H1 (cell line): ENCODE measurements at regions not wholly inside any gene's neighbourhood (a gene's known extent, or its start where the extent isn't known, plus 50 kb on each side); places are given as distances from the start of the nearest gene placed in this dataset.
A peak's percentile ranks its signal among the peaks of the same experiment; 100 is the strongest.
"Not testable (repeated sequence)": the region's sequence is repeated elsewhere in the genome, so short reads cannot be mapped to it uniquely, and the experiment has no call there.

ENCODE experiments used
- CTCF ChIA-PET: fragments of 300-600 bp; sonication (Branson Sonifier 250); formaldehyde crosslinking; loops from one replicate; lab custom pipeline; 2021; ENCODE audit not compliant: partially characterized antibody; lab: Charles Lee
- POLR2A ChIA-PET: fragments of 300-600 bp; sonication (Branson Sonifier 250); formaldehyde crosslinking; loops from one replicate; lab custom pipeline; 2021; ENCODE audit warnings: inconsistent platforms; ENCODE audit not compliant: partially characterized antibody; lab: Charles Lee
- DNase-seq, 2 experiments: peaks; one replicate each; pipeline versions ENCODE4 v3.0.0 to v3.0.0-alpha.2; 2010 to 2022; ENCODE audit warnings: low spot score in 2 of 2, low read depth in 1 of 2, mixed read lengths in 1 of 2
- FAIRE-seq: peaks from 2 replicates; lab custom pipeline; 2011; peaks lifted over from hg19 to GRCh38; lab: Jason Lieb, UNC
- H2AFZ ChIP-seq: 2 replicates; pipeline ENCODE4 v1.8.1; 2012; ENCODE audit warnings: low read length, inconsistent platforms
- H2AK5ac ChIP-seq: 2 replicates; pipeline ENCODE4 v1.6.1; 2013; ENCODE audit warnings: low read depth, low read length
- H2BK120ac ChIP-seq: replicated peaks from 2 replicates; pipeline ENCODE3; 2013; ENCODE audit warnings: low read depth, low read length, inconsistent platforms
- H2BK12ac ChIP-seq: 2 replicates; pipeline ENCODE4 v1.6.1; 2013; ENCODE audit warnings: low read depth, low read length
- H2BK15ac ChIP-seq: 2 replicates; pipeline ENCODE4 v1.6.1; 2013; ENCODE audit warnings: low read length
- H2BK20ac ChIP-seq: 2 replicates; pipeline ENCODE4 v1.6.1; 2013; ENCODE audit warnings: low read length
- H2BK5ac ChIP-seq: 2 replicates; pipeline ENCODE4 v1.6.1; 2013; ENCODE audit warnings: low read depth, low read length
- H3K14ac ChIP-seq: 2 replicates; pipeline ENCODE4 v1.6.1; 2013; ENCODE audit warnings: inconsistent platforms; ENCODE audit not compliant: insufficient read length
- H3K18ac ChIP-seq: 2 replicates; pipeline ENCODE4 v1.6.1; 2013; ENCODE audit warnings: low read length; ENCODE audit errors: extremely low read depth
- H3K23ac ChIP-seq: 2 replicates; pipeline ENCODE4 v1.6.1; 2013; ENCODE audit warnings: inconsistent platforms; ENCODE audit not compliant: insufficient read length
- H3K23me2 ChIP-seq: 2 replicates; pipeline ENCODE4 v1.6.1; 2013; ENCODE audit warnings: low read depth, low read length
- H3K27ac ChIP-seq: 2 replicates; pipeline ENCODE4 v1.6.1; 2011; ENCODE audit warnings: low read depth, low read length, inconsistent platforms
- H3K27me3 ChIP-seq, 4 experiments: replicated peaks in 1 of 4; 1 replicate in 1 of 4; 2 replicates in 3 of 4; pipeline versions ENCODE4 v1.6.1 to v1.8.1; 2011 to 2013; ENCODE audit warnings: low read length in 3 of 4, mild to moderate bottlenecking in 3 of 4, inconsistent platforms in 2 of 4, mixed read lengths in 2 of 4, moderate library complexity in 1 of 4; ENCODE audit not compliant: control insufficient read depth in 3 of 4, insufficient read depth in 3 of 4; ENCODE audit errors: extremely low read depth in 1 of 4
- H3K36me3 ChIP-seq, 4 experiments: 2 replicates each; pipeline versions ENCODE4 v1.6.1 to v1.8.1; 2011 to 2013; ENCODE audit warnings: mild to moderate bottlenecking in 4 of 4, low read length in 3 of 4, moderate library complexity in 2 of 4, control low read depth in 1 of 4, inconsistent platforms in 1 of 4; ENCODE audit not compliant: insufficient read depth in 4 of 4, control insufficient read depth in 2 of 4
- H3K4ac ChIP-seq: replicated peaks from 2 replicates; pipeline ENCODE3; 2013; ENCODE audit warnings: low read length, low read depth, mixed read lengths, inconsistent platforms; ENCODE audit not compliant: insufficient read length
- H3K4me1 ChIP-seq, 4 experiments: replicated peaks in 1 of 4; 1 replicate in 1 of 4; 2 replicates in 3 of 4; pipeline versions ENCODE4 v1.6.1 to v1.8.1; 2011 to 2013; ENCODE audit warnings: low read length in 3 of 4, inconsistent platforms in 2 of 4, mixed read lengths in 1 of 4; ENCODE audit not compliant: insufficient read depth in 4 of 4, control insufficient read depth in 3 of 4
- H3K4me2 ChIP-seq, 2 experiments: 2 replicates each; pipeline versions ENCODE4 v1.6.1 to v1.8.1; 2011 to 2013; ENCODE audit warnings: low read depth in 2 of 2, low read length in 2 of 2, control low read depth in 1 of 2, inconsistent platforms in 1 of 2, mild to moderate bottlenecking in 1 of 2; ENCODE audit not compliant: insufficient read depth in 1 of 2
- H3K4me3 ChIP-seq, 4 experiments: fragments of 200-600, 300-600 bp in 1 of 4; sonication (generic), shearing (Covaris generic), sonication (Bioruptor Twin) in 1 of 4; 2 replicates each; pipeline versions ENCODE4 v1.5.1 to v1.8.1; 2011 to 2016; ENCODE audit warnings: low read length in 4 of 4, low read depth in 3 of 4, control low read depth in 2 of 4, inconsistent platforms in 2 of 4, mild to moderate bottlenecking in 2 of 4, mixed read lengths in 1 of 4, moderate library complexity in 1 of 4; ENCODE audit not compliant: insufficient read depth in 2 of 4; ENCODE audit errors: extremely low read depth in 1 of 4
- H3K56ac ChIP-seq: replicated peaks from 2 replicates; pipeline ENCODE3; 2013; ENCODE audit warnings: low read depth, mild to moderate bottlenecking, mixed read lengths, low read length, inconsistent platforms; ENCODE audit not compliant: insufficient read length
- H3K79me1 ChIP-seq: 2 replicates; pipeline ENCODE4 v1.6.1; 2013; ENCODE audit warnings: low read depth, low read length, control low read depth
- H3K79me2 ChIP-seq, 2 experiments: 2 replicates each; pipeline versions ENCODE4 v1.6.1 to v1.8.1; 2012 to 2013; ENCODE audit warnings: low read length in 2 of 2, mild to moderate bottlenecking in 2 of 2, inconsistent platforms in 1 of 2; ENCODE audit not compliant: insufficient read depth in 2 of 2, control insufficient read depth in 1 of 2
- H3K9ac ChIP-seq, 4 experiments: replicated peaks in 1 of 4; 1 replicate in 1 of 4; 2 replicates in 3 of 4; pipeline versions ENCODE4 v1.6.1 to v1.8.1; 2011 to 2013; ENCODE audit warnings: low read depth in 3 of 4, low read length in 3 of 4, control low read depth in 2 of 4, mild to moderate bottlenecking in 2 of 4, moderate library complexity in 2 of 4, inconsistent platforms in 1 of 4; ENCODE audit errors: extremely low read depth in 1 of 4
- H3K9me3 ChIP-seq, 2 experiments: 2 replicates each; pipeline versions ENCODE4 v1.6.1 to v1.8.1; 2012 to 2013; ENCODE audit warnings: mild to moderate bottlenecking in 2 of 2, moderate library complexity in 2 of 2, control low read depth in 1 of 2, inconsistent platforms in 1 of 2, low read depth in 1 of 2, low read length in 1 of 2, mixed read lengths in 1 of 2; ENCODE audit not compliant: insufficient read depth in 2 of 2
- H4K20me1 ChIP-seq, 2 experiments: replicated peaks in 1 of 2; 2 replicates each; pipeline versions ENCODE3 to v1.8.1; 2011 to 2013; ENCODE audit warnings: inconsistent platforms in 2 of 2, low read length in 2 of 2, mild to moderate bottlenecking in 1 of 2; ENCODE audit not compliant: insufficient read depth in 2 of 2, control insufficient read depth in 1 of 2
- H4K5ac ChIP-seq: 2 replicates; pipeline ENCODE4 v1.6.1; 2013; ENCODE audit warnings: low read length, low read depth, mixed read lengths, inconsistent platforms; ENCODE audit not compliant: insufficient read length
- H4K8ac ChIP-seq: 2 replicates; pipeline ENCODE4 v1.8.0; 2013; ENCODE audit warnings: mild to moderate bottlenecking, moderate library complexity, low read length, inconsistent platforms; ENCODE audit not compliant: insufficient read depth; ENCODE audit errors: extremely low read depth
- H4K91ac ChIP-seq: replicated peaks from 2 replicates; pipeline ENCODE3; 2013; ENCODE audit warnings: low read length, mixed read lengths, inconsistent platforms; ENCODE audit not compliant: insufficient read length
- WGBS, 2 experiments: shearing (Covaris generic) in 1 of 2; methylation state at CpG; one replicate each; pipeline versions ENCODE4 v1.1.6 to v1.1.7; 2013 to 2015; ENCODE audit warnings: low lambda C conversion rate in 2 of 2, mixed read lengths in 2 of 2, inconsistent platforms in 1 of 2, low coverage in 1 of 2, missing lambda C conversion rate in 1 of 2; ENCODE audit not compliant: insufficient replicate concordance in 2 of 2, insufficient coverage in 1 of 2, insufficient read length in 1 of 2; ENCODE audit errors: extremely low coverage in 1 of 2, missing lambda C conversion rate in 1 of 2; 5-methylcytosine and 5-hydroxymethylcytosine counted together

- H3K9me3 ChIP-seq, H3K4me2 ChIP-seq, H4K91ac ChIP-seq, H2AK5ac ChIP-seq, H3K9ac ChIP-seq, H3K14ac ChIP-seq, H3K79me2 ChIP-seq, H2BK120ac ChIP-seq, H2AFZ ChIP-seq, H3K36me3 ChIP-seq, H3K23ac ChIP-seq, H4K20me1 ChIP-seq, H3K27me3 ChIP-seq, POLR2A ChIA-PET, H3K4me3 ChIP-seq, H3K23me2 ChIP-seq, H4K8ac ChIP-seq, CTCF ChIA-PET, H2BK15ac ChIP-seq, H3K56ac ChIP-seq, H3K18ac ChIP-seq, H3K4me1 ChIP-seq, H3K79me1 ChIP-seq, DNase-seq, H3K4ac ChIP-seq, H4K5ac ChIP-seq, H2BK20ac ChIP-seq, H2BK12ac ChIP-seq, H3K27ac ChIP-seq, H2BK5ac ChIP-seq: not testable (repeated sequence)
- WGBS, 2 experiments: no CpG with 5 or more reads among the region's 1 CpG
- peak; percentile 60 for FAIRE-seq
These were observed 54.9 kb upstream of the LANCL3 start for GRCh38 chrX:37516512-37516911.

- H3K18ac ChIP-seq, H3K79me1 ChIP-seq, H2AFZ ChIP-seq, H3K9me3 ChIP-seq, H3K4me1 ChIP-seq, H3K4me3 ChIP-seq, H2BK5ac ChIP-seq, H3K9ac ChIP-seq, H4K5ac ChIP-seq, H2BK120ac ChIP-seq, H3K79me2 ChIP-seq, H3K23me2 ChIP-seq, H2BK20ac ChIP-seq, H3K56ac ChIP-seq, H4K91ac ChIP-seq, H4K20me1 ChIP-seq, H3K14ac ChIP-seq, CTCF ChIA-PET, H3K36me3 ChIP-seq, H2BK12ac ChIP-seq, H3K27me3 ChIP-seq, H2AK5ac ChIP-seq, H3K4me2 ChIP-seq, H2BK15ac ChIP-seq, DNase-seq, POLR2A ChIA-PET, H3K27ac ChIP-seq, H3K4ac ChIP-seq, H4K8ac ChIP-seq, H3K23ac ChIP-seq: not testable (repeated sequence)
- WGBS, 2 experiments: 89% methylated on average over 1 of the region's 4 CpGs; no CpG with 5 or more reads in 1 of the 2 experiments
- FAIRE-seq: peak; percentile 60
These were observed 52.2 kb upstream of the LANCL3 start for GRCh38 chrX:37519261-37519660.
